ENCODE measurements at regions not wholly inside any gene's neighbourhood (a gene's known extent, or its start where the extent isn't known, plus 50 kb on each side); places are given as distances from the start of the nearest gene placed in this dataset.
"Not testable (repeated sequence)": the region's sequence is repeated elsewhere in the genome, so short reads cannot be mapped to it uniquely, and the experiment has no call there.

DNA sequence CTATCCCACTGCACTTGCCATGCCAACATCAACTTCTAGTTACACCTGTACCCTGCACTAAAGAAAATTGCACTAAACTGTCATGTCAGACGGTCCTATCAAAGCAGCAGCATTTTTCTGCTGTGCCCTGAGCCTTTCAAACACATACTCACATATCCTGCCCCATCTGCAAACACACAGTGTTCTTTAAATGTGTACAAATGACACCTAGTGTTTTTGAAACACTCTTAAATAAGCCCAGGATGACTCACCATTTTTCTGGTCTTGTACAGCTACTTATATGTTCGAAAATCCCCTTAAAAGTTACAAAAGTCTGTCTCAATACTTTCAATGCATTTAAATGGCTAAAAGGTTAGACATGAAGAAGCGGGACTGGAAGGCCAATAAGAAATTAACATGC lies 346.7 kb upstream of the PPARGC1A start:
- DNase-seq: no peak

DNA sequence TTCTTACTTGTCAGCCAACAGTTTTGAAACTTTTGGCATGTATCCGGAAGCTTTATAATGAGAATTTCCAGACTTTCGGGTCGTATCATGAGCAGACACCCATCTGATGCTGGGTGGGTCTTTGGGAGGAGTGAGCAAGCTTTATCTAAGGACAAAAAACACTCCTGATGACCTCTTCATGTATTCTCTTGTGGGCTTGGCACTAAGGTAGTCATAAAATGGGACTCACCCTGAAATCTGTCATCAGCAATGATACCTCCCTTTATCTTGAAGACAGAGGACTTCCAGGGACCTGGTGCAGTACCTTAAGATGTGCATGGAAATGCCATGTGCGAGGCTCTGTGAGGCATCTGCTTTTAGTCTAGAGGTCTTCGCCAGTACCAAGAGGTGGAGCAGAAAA lies 346.3 kb upstream of the PPARGC1A start:
- DNase-seq: no peak

DNA sequence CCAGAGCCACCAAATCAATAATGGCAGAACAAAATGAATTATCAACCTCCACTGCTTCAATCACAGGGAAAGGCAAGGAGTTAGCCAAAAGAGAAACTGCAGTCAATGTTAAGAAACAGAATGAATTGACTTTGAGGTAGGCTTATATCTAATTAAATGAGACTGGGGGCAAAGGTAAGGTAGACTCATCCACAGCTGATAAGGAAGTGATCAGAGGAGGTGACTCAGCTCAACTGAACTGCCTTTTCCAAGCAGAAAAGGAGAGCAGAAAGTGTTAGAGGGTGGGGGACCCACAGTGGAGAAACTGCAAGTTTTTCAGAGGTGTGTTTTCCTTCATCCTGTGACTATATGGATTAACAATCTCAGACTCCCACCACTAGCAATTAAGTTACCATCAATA lies 345.8 kb upstream of the PPARGC1A start:
- no peak for DNase-seq

DNA sequence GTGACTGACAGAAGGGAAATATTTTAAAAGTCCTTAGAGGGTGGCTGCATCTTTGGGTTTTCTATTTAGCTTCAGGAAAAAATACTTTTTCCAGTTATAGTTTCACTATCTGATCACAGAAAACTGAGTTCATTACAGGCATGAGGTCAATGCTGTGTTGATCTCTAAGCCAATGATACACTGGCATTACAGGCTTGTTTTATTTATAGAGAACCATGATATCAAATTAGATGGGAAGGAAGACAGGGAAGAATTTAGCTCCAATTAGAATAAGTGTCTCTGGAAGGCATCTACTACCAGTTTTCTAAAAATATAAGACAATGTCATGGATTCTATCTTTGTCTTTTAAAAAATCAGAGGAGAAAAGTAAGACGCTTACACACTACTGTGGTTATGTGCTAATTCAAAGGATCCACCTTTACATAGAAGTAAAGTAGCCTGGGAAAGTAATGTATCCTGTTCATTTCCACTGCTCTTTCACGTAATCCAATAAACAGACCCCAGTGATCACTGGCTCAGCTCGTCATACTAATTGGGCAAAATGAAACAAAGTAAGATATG lies 344.5 kb upstream of the PPARGC1A start:
- DNase-seq: no peak

DNA sequence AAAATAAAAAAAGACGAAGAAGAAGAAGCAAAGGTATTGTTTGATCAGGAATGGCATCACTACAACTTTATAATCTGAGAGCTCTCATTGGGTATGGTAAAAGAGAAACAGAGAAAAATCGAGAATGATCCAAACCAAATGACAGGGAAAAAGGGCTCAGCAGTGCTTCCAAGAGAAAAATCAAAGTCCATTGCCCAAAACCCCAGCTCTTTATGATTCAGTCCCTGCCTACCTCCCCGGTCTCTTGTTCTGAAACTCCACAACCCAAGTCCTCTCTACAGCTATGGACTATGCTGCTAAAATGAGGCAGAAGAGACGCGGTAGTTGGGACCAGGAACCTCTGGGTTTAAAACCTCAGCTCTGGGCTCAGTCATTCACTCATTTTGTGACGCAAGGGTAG lies 341.1 kb upstream of the PPARGC1A start:
- DNase-seq: no peak

DNA sequence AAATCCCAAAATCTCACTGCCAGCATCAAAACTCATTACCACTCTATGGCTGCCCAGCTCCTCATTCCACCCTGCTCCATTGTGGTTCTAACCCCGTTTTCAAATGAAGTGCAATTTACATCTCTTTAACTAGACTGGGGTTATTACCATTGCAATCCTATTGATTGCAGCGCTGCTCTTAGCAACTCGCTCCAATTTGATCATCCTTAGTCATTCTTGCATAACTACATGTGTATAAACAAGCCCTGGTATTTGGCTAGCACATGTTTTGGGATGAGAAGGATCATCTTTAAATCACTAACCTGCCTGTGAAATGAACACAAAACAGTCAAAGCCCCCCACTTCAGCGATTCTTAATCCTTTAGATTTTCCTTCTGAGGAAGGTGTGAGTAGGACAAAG lies 340.1 kb upstream of the PPARGC1A start:
- DNase-seq: no peak

DNA sequence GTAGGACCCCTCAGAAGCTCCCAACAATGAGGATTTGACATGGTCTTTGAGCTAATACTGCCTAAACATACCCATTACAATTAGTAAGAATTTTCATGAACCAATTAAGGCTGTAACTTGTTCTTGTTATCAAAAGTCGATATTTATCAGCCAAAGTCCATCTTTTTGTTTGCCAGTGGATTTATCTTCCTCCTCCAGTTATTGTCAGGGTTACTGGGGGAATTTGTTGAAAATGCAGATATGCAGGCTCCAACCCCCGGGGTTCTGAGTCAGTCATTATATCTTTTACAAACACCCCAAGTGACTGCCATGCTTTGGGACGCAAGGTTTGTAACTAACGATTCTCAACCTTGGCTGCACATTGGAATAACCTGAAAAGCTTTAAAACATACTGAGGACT lies 338.8 kb upstream of the PPARGC1A start:
- DNase-seq: no peak

DNA sequence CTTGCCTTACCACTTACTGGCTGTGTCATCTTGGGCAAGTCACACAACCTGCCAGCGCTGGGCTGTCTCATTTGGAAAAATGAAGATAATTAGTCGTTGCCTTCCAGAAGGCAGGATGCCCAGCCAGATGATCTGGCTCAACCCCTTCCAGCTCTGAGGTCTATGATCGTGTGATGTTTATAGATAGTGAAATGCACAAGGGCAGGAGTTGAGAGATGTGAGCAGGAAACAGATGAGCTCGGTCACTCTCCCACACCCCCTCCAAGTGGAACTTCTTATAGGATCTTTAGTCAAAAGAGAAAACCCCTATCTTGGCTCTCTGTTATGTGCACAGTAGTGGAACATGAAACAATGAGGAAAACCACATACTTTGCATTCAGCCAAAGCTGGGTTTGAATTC lies 336.8 kb upstream of the PPARGC1A start:
- DNase-seq: no peak

DNA sequence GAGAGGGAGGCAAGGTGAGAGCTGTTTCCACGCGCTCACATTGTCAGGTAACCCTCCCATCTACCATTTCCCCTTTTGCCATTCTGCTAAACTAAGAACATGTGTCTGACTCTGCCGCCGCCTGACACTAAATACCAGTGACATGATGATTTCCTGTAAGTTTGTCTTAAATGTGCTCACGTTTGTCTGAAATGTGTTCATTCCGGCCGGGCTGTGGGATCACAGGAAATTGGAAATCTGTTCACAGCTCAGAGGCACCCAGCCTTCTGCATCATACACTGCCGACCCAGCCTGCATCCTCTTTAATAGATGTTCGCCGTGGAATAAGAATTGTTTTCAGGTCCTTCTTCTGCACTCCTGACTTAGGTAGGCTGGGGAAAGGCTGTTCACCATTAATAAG lies 336.2 kb upstream of the PPARGC1A start:
- no peak for DNase-seq

DNA sequence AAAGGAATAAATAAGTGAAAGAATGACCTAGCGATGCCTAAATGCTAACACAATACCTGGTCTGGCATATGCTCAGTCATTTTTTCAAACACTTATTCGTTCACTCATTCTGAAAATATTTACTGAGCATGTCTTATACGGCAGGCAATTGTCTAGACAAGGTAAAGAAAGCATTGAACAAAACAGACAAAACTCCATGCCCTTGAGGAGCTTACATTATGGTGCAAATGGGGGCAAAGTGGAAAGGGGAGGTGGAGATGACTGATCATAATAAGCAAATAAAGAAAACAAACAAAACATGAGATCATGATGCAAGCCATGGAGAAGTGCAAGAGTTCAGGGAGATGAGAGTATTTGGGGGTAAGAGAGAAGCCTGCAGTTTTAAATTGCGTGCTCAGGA lies 334.6 kb upstream of the PPARGC1A start:
- no peak for DNase-seq

DNA sequence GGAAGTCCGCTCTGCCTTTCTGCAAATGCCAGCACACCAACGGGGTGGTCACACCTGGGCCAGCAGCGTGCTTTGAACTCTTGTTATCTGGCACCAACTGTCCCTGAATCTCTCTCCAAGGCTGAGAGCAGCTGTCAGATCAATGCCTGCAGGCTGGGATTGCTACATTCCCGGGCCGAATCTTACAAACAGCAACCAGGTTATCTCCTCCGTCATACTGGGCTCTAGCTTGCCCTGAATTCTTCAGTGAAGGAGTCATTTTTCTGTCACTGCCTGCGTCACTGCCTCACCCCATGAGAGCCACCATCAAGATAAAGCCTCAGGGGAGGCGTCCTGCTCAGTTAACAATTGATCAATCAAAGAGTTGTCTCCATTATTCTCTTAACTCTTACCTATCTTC lies 329.4 kb upstream of the PPARGC1A start:
- DNase-seq: no peak

DNA sequence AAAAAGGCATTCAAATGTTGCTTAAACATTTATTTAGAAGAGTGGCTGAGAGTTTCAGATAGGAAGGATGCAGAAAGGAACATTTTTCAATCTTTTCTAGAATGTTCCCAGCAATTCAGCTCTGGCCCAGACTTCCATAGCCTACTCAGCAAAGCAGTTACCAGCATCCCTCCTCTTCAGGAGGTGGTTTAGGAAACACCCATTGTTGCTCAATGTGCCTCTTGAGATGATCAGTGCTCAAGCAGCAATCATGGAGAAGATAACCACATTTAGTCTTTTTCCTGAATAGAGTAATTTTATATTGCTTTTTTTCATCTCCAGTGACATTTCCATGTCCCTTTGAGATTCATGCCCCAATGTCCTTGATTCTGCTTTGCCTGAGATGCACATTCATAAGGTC lies 328.7 kb upstream of the PPARGC1A start:
- DNase-seq: no peak

DNA sequence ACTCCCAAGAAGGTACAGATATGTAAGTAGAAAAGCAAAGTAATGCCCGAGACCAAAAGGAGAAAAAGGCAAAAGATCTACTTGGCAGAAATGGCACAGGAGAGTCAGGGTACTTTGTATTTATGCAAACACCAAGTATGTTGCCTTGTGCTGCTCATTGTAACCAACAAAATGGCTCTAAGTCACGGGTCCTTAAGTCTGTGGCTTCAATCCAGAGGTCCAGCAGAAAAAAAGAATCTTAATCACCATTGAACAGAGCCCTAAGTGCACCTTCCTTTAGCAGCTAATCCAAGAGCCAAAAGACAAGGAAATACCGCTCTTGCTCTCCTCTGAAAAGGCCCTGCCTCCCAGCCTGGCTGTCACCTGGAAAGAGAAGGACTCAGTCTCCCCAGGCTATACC lies 324.9 kb upstream of the PPARGC1A start:
- no peak for DNase-seq

DNA sequence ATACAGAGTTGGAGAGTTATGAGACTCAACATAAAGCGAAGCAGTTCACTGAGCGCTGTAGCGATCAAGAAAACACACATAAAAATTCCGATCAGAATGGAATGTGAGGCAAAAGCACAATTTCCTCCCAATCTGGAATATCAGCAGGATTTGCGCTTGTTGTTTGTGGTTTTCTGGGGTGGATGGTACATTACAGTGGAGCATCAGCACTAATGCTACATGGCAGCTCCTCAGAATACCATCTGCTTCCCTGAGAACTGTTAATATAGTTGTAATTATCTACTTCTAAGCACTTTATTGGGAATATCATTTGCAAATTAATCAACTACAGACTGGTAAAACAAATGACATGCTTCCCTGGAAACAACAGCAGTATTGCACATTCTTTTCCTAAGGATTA lies 324.1 kb upstream of the PPARGC1A start:
- no peak for DNase-seq

DNA sequence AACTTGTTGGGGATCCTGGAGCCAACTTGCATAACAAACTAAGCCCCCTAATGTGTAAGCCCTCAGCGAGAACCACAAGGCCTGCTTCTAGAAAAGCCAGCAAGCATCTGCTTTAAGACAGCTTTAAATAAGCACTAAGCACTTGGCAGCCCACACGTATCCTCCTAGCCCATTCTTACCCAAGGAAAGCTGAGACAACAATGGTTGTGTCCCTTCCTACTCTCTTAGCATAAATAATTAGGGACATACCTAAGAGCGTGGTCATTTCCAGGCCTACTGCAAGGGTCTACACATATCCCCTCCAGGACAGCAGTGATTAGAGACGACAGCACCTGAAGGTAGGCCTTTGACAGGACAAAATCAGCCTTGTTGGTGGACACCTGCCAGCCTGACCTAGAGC lies 322.8 kb upstream of the PPARGC1A start:
- no peak for DNase-seq

DNA sequence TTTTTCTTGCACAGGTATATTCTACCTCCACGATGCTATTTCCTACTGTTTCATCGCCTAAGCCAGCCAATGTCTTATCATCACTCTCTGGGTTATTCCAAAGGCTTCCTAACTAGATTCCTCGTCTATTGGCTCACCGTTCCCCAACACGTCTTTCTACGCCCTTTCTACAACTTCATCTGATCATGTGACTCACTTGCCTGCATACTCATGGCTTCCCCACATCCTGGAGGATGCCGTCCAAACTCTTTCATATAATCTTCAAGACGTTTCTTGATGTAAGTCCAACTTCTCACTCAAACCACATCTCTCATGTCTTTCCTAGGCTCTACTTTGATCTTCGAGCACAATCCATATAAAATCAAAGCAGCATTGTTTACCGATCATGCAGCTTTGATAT lies 322.0 kb upstream of the PPARGC1A start:
- no peak for DNase-seq

DNA sequence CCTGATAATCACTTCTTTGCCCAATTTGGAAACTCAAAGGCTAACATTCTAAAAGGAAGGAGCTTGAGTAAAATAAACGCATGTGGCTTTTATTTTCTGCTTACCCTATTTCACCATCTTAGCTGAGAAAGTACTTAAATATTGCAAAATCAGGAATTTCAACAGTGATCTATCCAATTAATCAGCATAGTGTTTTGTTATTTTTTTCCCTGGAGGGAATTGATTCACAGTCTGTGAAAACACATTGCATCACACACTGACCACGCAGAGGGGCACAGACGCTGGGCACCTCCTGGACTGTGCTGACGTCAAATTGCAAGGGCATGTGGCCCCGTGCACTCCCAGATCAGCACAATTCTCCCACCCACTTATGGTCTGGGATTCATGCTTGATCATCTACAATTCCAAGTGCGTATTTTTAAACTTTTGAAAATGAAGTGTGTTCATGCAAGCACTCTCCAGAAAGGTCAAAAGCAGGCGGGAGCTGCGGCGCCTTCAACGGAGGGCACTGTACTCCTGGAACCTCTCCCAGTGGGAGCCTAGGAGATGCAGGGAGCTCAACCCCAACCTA lies 320.6 kb upstream of the PPARGC1A start:
- DNase-seq: no peak

DNA sequence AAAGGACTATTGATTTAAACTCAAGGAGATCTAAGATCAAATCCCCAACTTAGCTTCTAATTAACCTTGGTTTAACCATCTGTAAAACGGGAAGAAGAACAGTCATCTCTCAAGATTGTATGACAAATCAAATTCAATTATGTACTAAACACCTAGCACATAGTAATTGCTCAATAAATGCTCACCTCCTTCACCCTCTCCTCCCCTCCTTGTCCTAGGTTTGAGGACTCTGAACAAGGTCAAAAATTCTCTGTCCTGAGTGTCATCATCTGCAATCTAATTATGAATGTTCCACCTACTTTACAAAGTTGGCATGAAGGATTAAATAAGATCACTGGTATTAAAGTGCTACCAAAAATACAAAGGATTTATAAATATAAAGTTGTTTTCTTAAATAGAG lies 320.1 kb upstream of the PPARGC1A start:
- no peak for DNase-seq

DNA sequence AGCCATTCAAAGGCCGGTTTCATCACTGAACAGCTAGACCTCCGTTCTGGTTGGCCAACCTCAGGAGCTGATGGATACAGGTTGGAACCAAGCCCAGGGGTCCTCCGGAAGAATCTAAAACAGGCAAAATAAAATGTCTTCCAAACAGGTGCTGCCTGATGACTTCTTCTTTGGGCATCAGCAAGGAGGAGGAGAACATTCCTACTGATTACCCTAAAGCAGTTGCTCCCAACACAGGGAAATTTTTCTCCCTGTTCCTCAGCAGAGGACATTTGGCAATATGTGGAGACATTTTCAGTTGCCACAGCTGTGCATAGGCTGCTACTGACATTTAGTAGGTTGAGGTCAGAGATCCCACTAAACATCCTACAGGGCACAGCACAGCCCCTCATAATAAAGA lies 319.3 kb upstream of the PPARGC1A start:
- DNase-seq: no peak

DNA sequence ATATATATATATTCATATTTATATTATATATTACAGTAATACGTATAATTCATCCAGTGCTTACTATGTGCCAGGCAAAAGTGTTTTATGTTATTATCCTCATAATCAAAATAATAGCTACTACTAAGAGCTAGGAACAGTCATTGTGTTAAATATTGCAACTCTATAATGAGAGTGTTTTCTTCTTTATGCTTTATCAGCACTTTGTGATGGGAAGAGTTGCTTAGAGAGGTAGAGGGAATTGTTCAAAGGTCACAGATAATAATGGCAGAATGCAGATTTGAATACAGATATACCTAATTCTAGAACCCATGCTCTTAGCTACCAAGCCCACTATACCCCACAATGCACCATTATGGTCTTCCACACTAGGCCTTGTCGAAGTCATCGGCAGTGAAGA lies 318.8 kb upstream of the PPARGC1A start:
- DNase-seq: no peak

DNA sequence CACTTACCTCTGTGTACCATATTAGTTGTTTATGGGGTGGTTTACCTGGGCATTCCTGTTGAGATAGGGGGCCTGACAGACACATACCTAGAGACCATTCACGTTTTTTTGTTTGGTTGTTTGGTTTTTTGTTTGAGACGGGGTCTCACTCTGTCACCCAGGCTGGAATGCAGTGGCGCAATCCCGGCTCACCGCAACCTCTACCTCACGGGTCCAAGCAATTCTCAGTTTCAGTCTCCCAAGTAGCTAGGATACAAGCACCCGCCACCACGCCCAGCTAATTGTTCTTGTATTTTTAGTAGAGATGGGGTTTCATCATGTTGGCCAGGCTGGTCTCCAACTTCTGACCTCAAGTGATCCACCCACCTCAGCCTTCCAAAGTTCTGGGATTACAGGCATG lies 314.9 kb upstream of the PPARGC1A start:
- not testable (repeated sequence) for DNase-seq

DNA sequence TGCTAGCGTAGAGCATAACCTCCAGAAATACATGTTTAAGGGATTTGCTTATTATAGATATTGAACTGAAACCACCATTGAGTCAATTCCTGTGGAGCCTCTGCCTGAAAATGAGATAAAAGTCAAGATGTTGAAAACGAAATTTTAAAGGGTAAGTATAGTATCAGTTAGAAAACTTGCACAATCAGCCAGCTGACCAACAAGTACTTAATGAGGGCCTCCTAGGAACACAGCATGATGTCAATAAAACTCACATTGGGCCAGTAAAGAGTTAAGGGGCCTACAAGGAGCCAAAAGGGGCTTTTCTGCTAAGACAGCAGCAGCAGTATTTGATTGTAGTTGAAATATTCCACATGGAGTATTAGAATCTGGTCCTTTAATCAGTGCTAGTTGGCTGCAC lies 314.1 kb upstream of the PPARGC1A start:
- no peak for DNase-seq

DNA sequence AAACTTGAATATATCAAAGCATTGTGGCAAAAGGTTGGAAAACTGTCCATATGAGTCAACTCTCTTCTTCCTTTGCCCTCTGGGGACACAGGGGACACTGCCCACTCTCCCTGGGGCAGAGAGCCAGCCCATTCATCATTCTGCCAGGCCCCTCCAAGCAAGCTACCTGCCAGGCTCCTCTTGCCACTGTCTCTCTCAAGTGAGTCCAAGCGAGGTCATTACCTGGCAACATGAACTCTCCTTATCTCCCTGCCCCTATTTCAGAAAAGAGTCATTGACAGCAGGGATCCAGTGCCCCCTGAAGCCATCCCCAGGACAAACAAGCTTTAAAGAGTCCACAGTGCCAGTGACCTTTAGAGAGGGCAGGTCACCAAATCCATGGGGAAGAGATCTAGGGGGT lies 312.7 kb upstream of the PPARGC1A start:
- DNase-seq: no peak

DNA sequence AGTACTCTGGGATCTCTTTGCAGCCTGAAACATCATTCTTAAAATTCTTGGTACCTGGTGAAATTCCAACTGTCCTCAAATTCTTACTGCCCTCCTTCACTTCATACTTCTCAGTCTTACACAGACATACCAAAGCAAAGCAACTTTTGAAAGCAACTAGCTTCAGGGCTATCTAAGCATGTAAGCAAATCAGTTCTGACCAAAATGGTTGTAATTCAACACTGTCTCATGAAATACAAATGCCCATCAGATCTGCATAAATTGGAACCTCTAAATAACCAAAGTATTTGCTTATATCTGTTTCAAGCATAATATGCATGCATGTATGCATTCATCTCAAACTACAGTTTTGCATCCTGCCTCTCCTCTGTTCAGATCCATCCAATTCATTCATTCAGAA lies 308.1 kb upstream of the PPARGC1A start:
- no peak for DNase-seq

DNA sequence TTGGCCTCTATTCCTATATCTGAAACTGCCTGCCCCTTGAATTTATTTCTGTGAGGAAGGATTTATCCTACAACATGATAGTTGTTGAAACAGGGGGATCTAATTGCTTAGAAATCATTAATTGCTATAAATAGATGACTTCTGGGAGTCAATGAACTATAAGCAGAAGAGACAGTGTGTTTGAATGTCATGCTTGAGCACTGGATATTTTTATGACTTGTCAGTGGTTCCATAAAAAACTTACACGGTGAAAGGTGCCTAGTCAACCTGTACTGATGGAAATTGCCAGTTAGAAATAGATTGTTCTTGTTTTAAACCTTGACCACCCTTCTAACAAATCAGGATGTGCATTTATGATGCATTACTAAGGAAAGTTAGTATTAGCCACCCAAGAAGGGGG lies 306.9 kb upstream of the PPARGC1A start:
- no peak for DNase-seq
